ENCODE measurements at regions not wholly inside any gene's neighbourhood (a gene's known extent, or its start where the extent isn't known, plus 50 kb on each side); places are given as distances from the start of the nearest gene placed in this dataset.

GRCh38 chr4:55744369-55744768, 75.2 kb upstream of the EXOC1L start:
- ATAC-seq (no peak), DNase-seq (no peak)
- no peaks in the 10 kb centered on the region for H3K36me3 ChIP-seq
- TF ChIP-seq CTCF (IDR thresholded peaks at IDR 0.05), result no peak
- H3K4me1 ChIP-seq, result no peaks in the 10 kb centered on the region
- no peak overlapping the region for H3K27ac ChIP-seq
- H3K4me3 ChIP-seq, result no peak overlapping the region
- H3K27me3 ChIP-seq, result no peaks in the 10 kb centered on the region
- intact Hi-C loops (cut with DNase I), result no loop called here
- no peaks in the 10 kb centered on the region for H3K9me3 ChIP-seq

- Histone ChIP-seq H3K4me1 (no peaks in the 10 kb centered on the region), H3K4me3 (no peak overlapping the region), H3K27ac (no peak overlapping the region), H3K36me3 (no peaks in the 10 kb centered on the region), H3K9me3 (no peaks in the 10 kb centered on the region), H3K27me3 (no peaks in the 10 kb centered on the region)
- no peak for DNase-seq
- TF ChIP-seq CTCF (IDR thresholded peaks at IDR 0.05), result no peak
- no peak for ATAC-seq
- intact Hi-C loops (cut with DNase I), result no loop called here
These were observed 74.6 kb upstream of the EXOC1L start for GRCh38 chr4:55745014-55745413.

GRCh38 chr4:55747793-55748192, 71.8 kb upstream of the EXOC1L start:
- no peak overlapping the region for H3K27ac ChIP-seq

GRCh38 chr4:55749666-55750065, 69.9 kb upstream of the EXOC1L start:
- no peak for TF ChIP-seq CTCF (IDR thresholded peaks at IDR 0.05)
- H3K4me1 ChIP-seq, result no peaks in the 10 kb centered on the region
- no peak overlapping the region for H3K27ac ChIP-seq
- H3K9me3 ChIP-seq, result no peaks in the 10 kb centered on the region
- no peak for DNase-seq
- intact Hi-C loops (cut with DNase I), result no loop called here
- H3K36me3 ChIP-seq, result no peaks in the 10 kb centered on the region
- ATAC-seq, result no peak
- H3K27me3 ChIP-seq, result no peaks in the 10 kb centered on the region
- H3K4me3 ChIP-seq, result no peak overlapping the region

More at GRCh38 chr4:55747793-55748192, 71.8 kb upstream of the EXOC1L start:
- TF ChIP-seq CTCF (IDR thresholded peaks at IDR 0.05), result no peak
- intact Hi-C loops (cut with DNase I), result no loop called here
- no peak for ATAC-seq
- Histone ChIP-seq H3K36me3 (no peaks in the 10 kb centered on the region), H3K4me1 (no peaks in the 10 kb centered on the region), H3K9me3 (no peaks in the 10 kb centered on the region), H3K4me3 (no peak overlapping the region), H3K27me3 (no peaks in the 10 kb centered on the region)
- DNase-seq, result no peak

- H3K4me1 ChIP-seq, result no peaks in the 10 kb centered on the region
- DNase-seq (no peak), ATAC-seq (no peak)
- no peaks in the 10 kb centered on the region for H3K9me3 ChIP-seq
- intact Hi-C loops (cut with DNase I), result no loop called here
- no peak overlapping the region for H3K4me3 ChIP-seq
- no peak overlapping the region for H3K27ac ChIP-seq
- TF ChIP-seq CTCF (IDR thresholded peaks at IDR 0.05), result no peak
- no peaks in the 10 kb centered on the region for H3K27me3 ChIP-seq
- H3K36me3 ChIP-seq, result no peaks in the 10 kb centered on the region
These were observed 66.8 kb upstream of the EXOC1L start for GRCh38 chr4:55752810-55753209.

Data from left lung (tissue), 4 donors.